ENCODE measurements at regions not wholly inside any gene's neighbourhood (a gene's known extent, or its start where the extent isn't known, plus 50 kb on each side); places are given as distances from the start of the nearest gene placed in this dataset.
A peak's percentile ranks its signal among the peaks of the same experiment; 100 is the strongest.

GRCh38 chr11:109946322-109946846 is 146.8 kb upstream of the ZC3H12C start:
- H3K4me3 ChIP-seq (ENCODE audit: low read depth, low read length): peak overlapping the region; percentile 0
- H3K27me3 ChIP-seq (ENCODE audit: control insufficient read depth, insufficient read depth, low read length): no peaks in the 10 kb centered on the region
- FAIRE-seq: peak; percentile 99
- DNase-seq (ENCODE audit: low read depth): peak; percentile 94
- peak; percentile 93 for TF ChIP-seq CTCF (IDR thresholded peaks at IDR 0.05; ENCODE audit: insufficient read depth, low read length, severe bottlenecking)
- no peaks in the 10 kb centered on the region for H3K36me3 ChIP-seq (ENCODE audit: control insufficient read depth, insufficient read depth, low read length)

- peak; percentile 76 for FAIRE-seq
- Histone ChIP-seq H3K36me3 (ENCODE audit: control insufficient read depth, insufficient read depth, low read length) (no peaks in the 10 kb centered on the region), H3K27me3 (ENCODE audit: control insufficient read depth, insufficient read depth, low read length) (peaks cover 1% of the 10 kb centered on the region), H3K4me3 (ENCODE audit: low read depth, low read length) (no peak overlapping the region)
- no peak for DNase-seq (ENCODE audit: low read depth)
- TF ChIP-seq CTCF (IDR thresholded peaks at IDR 0.05; ENCODE audit: insufficient read depth, low read length, severe bottlenecking): no peak
These were observed 138.7 kb upstream of the ZC3H12C start for GRCh38 chr11:109954534-109954933.

GRCh38 chr11:109956124-109956793 is 136.9 kb upstream of the ZC3H12C start:
- FAIRE-seq (peak; percentile 7), DNase-seq (ENCODE audit: low read depth) (no peak)
- no peaks in the 10 kb centered on the region for H3K36me3 ChIP-seq (ENCODE audit: control insufficient read depth, insufficient read depth, low read length)
- peaks cover 1% of the 10 kb centered on the region for H3K27me3 ChIP-seq (ENCODE audit: control insufficient read depth, insufficient read depth, low read length)
- TF ChIP-seq CTCF (IDR thresholded peaks at IDR 0.05; ENCODE audit: insufficient read depth, low read length, severe bottlenecking): no peak
- H3K4me3 ChIP-seq (ENCODE audit: low read depth, low read length): no peak overlapping the region

GRCh38 chr11:109957000-109957399 is 136.2 kb upstream of the ZC3H12C start:
- TF ChIP-seq CTCF (IDR thresholded peaks at IDR 0.05; ENCODE audit: insufficient read depth, low read length, severe bottlenecking): no peak
- DNase-seq (ENCODE audit: low read depth): no peak
- no peaks in the 10 kb centered on the region for H3K36me3 ChIP-seq (ENCODE audit: control insufficient read depth, insufficient read depth, low read length)
- FAIRE-seq: no peak
- H3K27me3 ChIP-seq (ENCODE audit: control insufficient read depth, insufficient read depth, low read length): peaks cover 1% of the 10 kb centered on the region
- H3K4me3 ChIP-seq (ENCODE audit: low read depth, low read length): no peak overlapping the region

GRCh38 chr11:109957601-109958000 is 135.6 kb upstream of the ZC3H12C start:
- no peak for DNase-seq (ENCODE audit: low read depth)
- FAIRE-seq: no peak
- TF ChIP-seq CTCF (IDR thresholded peaks at IDR 0.05; ENCODE audit: insufficient read depth, low read length, severe bottlenecking): no peak
- H3K36me3 ChIP-seq (ENCODE audit: control insufficient read depth, insufficient read depth, low read length): no peaks in the 10 kb centered on the region
- H3K27me3 ChIP-seq (ENCODE audit: control insufficient read depth, insufficient read depth, low read length): peaks cover 1% of the 10 kb centered on the region
- H3K4me3 ChIP-seq (ENCODE audit: low read depth, low read length): no peak overlapping the region
